Bronchial epithelial cell (primary cell): ENCODE measurements at regions not wholly inside any gene's neighbourhood (a gene's known extent, or its start where the extent isn't known, plus 50 kb on each side); places are given as distances from the start of the nearest gene placed in this dataset.

Experiments
- DNase-seq: peaks from one replicate; pipeline ENCODE4 v3.0.0-alpha.2; 2010; ENCODE audit warnings: low read depth
- FAIRE-seq: peaks from 2 replicates; lab custom pipeline; 2011; peaks lifted over from hg19 to GRCh38; lab: Jason Lieb, UNC
- H3K27me3 ChIP-seq: 2 replicates; pipeline ENCODE4 v1.5.1; 2011; ENCODE audit warnings: low read length; ENCODE audit not compliant: control insufficient read depth, insufficient read depth
- H3K36me3 ChIP-seq: 2 replicates; pipeline ENCODE4 v1.5.1; 2011; ENCODE audit warnings: low read length; ENCODE audit not compliant: control insufficient read depth, insufficient read depth
- H3K4me3 ChIP-seq: 2 replicates; pipeline ENCODE4 v1.5.1; 2011; ENCODE audit warnings: mild to moderate bottlenecking, low read depth, low read length, control low read depth
- TF ChIP-seq, protein P1 (sequence below): IDR thresholded peaks from 2 replicates; pipeline ENCODE4 v1.5.1; 2011; ENCODE audit warnings: mild to moderate bottlenecking, moderate library complexity, low read length, control low read depth, inconsistent platforms; ENCODE audit not compliant: insufficient read depth, severe bottlenecking

DNA sequence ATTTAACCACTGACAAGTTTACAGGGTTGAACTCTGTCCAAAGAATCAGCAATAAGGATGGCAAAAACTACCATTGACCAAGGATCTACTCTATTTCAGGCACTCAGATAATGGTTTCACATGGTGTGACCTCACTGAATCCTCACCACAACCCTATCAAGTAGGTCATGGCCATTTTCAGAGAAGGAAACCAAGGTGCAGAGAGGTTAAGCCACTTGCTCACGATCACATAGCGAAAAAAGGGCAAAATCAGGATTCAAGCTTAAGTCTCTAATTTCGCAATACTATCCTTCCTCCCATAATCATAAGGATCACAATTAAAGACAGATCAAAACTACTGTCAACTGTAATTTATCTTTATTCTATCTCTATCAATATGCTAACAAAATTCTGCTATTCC lies 191.0 kb upstream of the AFF2 start:
- Histone ChIP-seq H3K4me3 (no peak overlapping the region), H3K36me3 (no peaks in the 10 kb centered on the region), H3K27me3 (no peaks in the 10 kb centered on the region)
- FAIRE-seq (no peak), DNase-seq (no peak)
- TF ChIP-seq, protein P1, sequence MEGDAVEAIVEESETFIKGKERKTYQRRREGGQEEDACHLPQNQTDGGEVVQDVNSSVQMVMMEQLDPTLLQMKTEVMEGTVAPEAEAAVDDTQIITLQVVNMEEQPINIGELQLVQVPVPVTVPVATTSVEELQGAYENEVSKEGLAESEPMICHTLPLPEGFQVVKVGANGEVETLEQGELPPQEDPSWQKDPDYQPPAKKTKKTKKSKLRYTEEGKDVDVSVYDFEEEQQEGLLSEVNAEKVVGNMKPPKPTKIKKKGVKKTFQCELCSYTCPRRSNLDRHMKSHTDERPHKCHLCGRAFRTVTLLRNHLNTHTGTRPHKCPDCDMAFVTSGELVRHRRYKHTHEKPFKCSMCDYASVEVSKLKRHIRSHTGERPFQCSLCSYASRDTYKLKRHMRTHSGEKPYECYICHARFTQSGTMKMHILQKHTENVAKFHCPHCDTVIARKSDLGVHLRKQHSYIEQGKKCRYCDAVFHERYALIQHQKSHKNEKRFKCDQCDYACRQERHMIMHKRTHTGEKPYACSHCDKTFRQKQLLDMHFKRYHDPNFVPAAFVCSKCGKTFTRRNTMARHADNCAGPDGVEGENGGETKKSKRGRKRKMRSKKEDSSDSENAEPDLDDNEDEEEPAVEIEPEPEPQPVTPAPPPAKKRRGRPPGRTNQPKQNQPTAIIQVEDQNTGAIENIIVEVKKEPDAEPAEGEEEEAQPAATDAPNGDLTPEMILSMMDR = no peak

DNA sequence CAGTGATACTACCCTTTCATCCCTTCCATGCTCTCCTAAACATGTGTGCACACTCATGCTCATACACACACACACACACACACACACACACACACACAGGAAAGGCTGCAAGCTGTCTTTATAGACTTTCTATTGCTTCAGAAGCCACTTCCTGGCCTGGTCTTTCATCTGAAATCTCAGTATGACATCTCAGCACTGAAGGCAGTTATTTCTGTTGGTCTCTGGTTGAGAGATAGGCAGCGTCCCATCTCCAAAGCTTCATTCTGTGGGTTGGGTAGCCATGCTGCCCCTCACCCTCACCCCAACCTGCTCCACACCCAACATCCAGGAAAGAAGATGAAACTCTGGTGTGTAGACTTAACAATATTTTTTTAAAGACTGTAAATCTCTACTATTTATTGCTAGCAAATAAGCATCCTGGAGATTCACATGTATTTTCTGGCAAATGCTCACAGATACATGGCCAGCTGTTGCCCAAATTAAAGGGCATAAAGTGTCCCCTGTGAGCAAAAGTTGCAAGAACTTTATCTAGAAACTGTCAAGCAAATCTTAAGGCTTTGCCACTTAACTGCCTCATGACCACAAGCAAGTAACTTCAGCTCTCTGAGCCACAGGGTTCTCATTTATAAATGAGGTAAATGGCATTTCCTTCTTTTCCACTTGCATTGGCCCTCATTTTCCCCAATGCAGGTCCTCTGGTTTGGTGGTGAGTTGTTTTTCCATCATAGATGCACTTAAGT lies 189.8 kb upstream of the AFF2 start:
- Histone ChIP-seq H3K4me3 (no peak overlapping the region), H3K27me3 (no peaks in the 10 kb centered on the region), H3K36me3 (no peaks in the 10 kb centered on the region)
- DNase-seq = no peak
- FAIRE-seq = no peak
- TF ChIP-seq, protein P1 = no peak

DNA sequence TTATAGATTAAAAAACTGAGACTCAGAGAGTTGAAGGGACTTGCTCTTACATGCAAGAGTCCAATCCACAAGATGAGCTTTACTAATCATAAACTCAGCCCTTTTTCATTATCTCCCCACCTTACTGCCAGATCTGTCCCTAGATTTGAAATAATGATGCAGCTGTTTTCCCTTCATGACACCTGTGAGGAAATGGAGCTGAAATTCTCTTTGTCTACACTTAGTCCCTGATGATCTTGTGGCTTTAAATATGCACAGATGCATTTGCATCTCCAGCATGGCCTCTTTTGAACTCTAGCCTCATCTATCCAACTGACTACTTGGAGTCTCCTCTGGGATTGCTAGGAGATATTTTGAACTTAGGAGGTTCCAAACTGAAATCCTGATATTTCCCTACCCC lies 188.9 kb upstream of the AFF2 start:
- Histone ChIP-seq H3K36me3 (no peaks in the 10 kb centered on the region), H3K4me3 (no peak overlapping the region), H3K27me3 (no peaks in the 10 kb centered on the region)
- DNase-seq = no peak
- TF ChIP-seq, protein P1 = no peak
- no peak for FAIRE-seq

DNA sequence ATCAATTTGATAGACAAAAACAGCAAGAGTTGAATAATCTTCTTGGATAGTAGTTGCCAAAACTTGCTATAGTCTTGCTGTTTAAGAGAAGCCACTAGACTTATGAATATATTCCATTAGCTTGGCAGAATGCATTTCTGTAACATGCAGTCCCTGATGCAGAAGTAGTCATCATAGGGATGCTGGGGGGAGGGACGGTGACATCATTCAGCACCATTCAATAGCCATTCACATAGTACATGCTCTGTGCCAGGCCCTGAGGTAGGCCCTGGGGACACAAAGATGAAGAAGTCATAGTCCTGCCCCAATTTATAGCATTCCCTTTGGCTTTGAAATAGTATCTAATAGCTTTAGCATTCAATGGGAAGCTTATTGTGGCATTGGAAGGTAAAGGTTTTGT lies 185.5 kb upstream of the AFF2 start:
- TF ChIP-seq, protein P1 = no peak
- H3K36me3 ChIP-seq = no peaks in the 10 kb centered on the region
- H3K4me3 ChIP-seq = no peak overlapping the region
- DNase-seq = no peak
- no peak for FAIRE-seq
- no peaks in the 10 kb centered on the region for H3K27me3 ChIP-seq

DNA sequence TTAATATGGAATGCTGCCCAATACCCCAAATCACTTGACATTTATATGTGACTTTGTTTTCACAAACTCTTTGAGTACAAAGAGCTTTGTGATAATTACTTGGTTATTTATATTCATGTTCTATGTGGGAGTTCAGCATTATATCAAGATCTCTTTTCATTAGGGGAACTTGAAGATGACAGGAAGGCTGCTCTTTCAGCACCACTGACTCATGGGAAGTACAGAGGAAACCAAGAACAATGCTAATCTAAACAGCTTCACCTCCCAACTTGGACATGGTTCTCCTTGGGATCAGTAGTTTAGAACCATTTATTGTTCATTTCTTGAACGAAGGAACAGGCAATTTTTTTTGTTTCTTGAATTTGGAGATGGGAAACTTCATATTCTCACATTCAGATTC lies 184.0 kb upstream of the AFF2 start:
- FAIRE-seq = no peak
- no peak for DNase-seq
- Histone ChIP-seq H3K36me3 (no peaks in the 10 kb centered on the region), H3K4me3 (no peak overlapping the region), H3K27me3 (no peaks in the 10 kb centered on the region)
- TF ChIP-seq, protein P1 = no peak

DNA sequence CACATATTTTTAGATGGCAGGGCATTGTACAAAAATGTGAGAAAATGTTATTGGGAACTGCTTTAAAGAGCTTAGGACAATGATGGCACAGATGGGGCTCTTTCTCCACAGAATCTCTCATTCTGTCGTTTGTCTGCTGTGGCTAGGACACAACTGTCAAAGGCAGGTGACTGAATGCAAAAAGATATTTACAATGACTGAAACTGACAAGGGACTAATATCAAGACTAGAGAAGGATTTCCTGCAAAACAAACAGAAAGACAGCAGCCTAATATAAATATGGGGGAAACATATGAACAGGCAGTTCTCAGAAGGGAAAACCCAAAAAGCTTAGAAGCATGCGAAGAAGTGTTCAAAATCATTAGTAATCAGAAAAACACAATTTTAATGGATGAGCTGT lies 177.5 kb upstream of the AFF2 start:
- DNase-seq (no peak), FAIRE-seq (no peak)
- TF ChIP-seq, protein P1 = no peak
- Histone ChIP-seq H3K27me3 (no peaks in the 10 kb centered on the region), H3K36me3 (no peaks in the 10 kb centered on the region), H3K4me3 (no peak overlapping the region)
